ENCODE measurements at regions not wholly inside any gene's neighbourhood (a gene's known extent, or its start where the extent isn't known, plus 50 kb on each side); places are given as distances from the start of the nearest gene placed in this dataset.

DNA sequence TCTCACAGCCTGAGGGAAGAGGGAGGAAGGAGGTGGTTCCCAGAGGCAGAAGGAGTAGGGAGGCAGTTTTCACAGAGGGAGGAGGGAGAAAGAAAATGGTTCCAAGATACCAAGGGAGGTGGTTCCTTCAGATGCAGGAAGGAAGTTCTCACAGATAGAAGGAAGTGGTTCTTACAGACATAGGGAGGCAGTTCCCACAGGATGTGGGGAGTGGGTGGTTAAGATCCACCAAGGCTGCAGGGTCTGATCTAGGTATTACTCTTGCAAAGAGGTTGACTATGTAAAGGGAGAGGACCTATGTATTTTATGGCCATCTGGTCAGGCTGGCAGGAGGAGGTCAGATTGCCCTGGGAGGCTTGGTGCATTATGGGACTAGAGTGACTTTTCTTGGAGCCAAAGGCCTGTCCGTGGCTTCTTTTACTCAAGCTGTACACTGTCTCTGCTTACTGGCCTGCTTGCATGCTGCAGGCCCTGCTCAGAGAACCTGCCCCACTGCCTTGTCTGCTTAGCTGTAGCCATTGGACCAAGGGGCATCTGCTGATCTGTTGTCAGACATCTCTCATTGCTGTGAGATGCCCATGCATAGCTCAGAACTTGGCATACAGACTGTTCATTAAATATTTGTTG, 283.7 kb downstream of the DHX35 start:
- Histone ChIP-seq H4K20me1 (ENCODE audit: control insufficient read depth, insufficient read depth, low read depth, low read length) (no peaks in the 10 kb centered on the region), H3F3A (ENCODE audit: control insufficient read depth, insufficient read depth) (no peaks in the 10 kb centered on the region), H3K79me2 (ENCODE audit: control insufficient read depth, low read length) (no peaks in the 10 kb centered on the region), H3K27ac (ENCODE audit: low read depth, low read length) (no peak overlapping the region), H3K4me1 (ENCODE audit: control insufficient read depth, low read length) (no peaks in the 10 kb centered on the region), H3K4me3 (ENCODE audit: low read length) (no peak overlapping the region), H3K27me3 (ENCODE audit: control insufficient read depth, low read length) (peaks cover 5% of the 10 kb centered on the region; the same call in 1 of the 2 replicates), H3K9me3 (ENCODE audit: control insufficient read depth, insufficient read depth, low read length) (no peaks in the 10 kb centered on the region), H3K36me3 (ENCODE audit: control insufficient read depth, low read length) (no peaks in the 10 kb centered on the region), H3K9me2 (replicated peaks; ENCODE audit: control insufficient read depth, low read length) (no peaks in the 10 kb centered on the region), H3K4me2 (ENCODE audit: low read length) (no peak overlapping the region)
- no peak for TF ChIP-seq EZH2phosphoT487 (IDR thresholded peaks at IDR 0.05; ENCODE audit: borderline replicate concordance, low read length)
- TF ChIP-seq, protein P1, sequence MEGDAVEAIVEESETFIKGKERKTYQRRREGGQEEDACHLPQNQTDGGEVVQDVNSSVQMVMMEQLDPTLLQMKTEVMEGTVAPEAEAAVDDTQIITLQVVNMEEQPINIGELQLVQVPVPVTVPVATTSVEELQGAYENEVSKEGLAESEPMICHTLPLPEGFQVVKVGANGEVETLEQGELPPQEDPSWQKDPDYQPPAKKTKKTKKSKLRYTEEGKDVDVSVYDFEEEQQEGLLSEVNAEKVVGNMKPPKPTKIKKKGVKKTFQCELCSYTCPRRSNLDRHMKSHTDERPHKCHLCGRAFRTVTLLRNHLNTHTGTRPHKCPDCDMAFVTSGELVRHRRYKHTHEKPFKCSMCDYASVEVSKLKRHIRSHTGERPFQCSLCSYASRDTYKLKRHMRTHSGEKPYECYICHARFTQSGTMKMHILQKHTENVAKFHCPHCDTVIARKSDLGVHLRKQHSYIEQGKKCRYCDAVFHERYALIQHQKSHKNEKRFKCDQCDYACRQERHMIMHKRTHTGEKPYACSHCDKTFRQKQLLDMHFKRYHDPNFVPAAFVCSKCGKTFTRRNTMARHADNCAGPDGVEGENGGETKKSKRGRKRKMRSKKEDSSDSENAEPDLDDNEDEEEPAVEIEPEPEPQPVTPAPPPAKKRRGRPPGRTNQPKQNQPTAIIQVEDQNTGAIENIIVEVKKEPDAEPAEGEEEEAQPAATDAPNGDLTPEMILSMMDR (IDR thresholded peaks at IDR 0.05; ENCODE audit: low read depth, low read length, poor library complexity, severe bottlenecking) = no peak

DNA sequence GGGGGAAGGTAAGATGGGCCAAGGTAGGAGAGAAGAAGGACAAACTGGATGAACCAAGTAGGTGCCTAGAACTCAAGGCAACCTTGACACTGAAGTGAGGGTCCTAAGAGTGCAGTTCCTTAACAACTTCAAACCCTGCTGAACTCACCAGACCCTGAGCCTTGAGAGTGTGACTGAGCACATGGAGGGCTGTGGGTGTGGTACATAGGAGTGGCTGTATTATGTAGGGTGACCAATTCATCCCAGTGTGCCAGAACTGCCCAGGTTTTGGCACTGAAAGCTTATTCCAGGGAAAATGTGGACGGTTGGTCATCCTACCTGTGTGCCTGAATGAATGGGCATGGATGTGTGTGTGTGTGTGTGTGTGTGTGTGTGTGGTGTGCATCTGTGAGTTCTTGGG, 281.8 kb downstream of the DHX35 start:
- H3K27me3 ChIP-seq (ENCODE audit: control insufficient read depth, low read length) = no peaks in the 10 kb centered on the region
- no peaks in the 10 kb centered on the region for H3K9me3 ChIP-seq (ENCODE audit: control insufficient read depth, insufficient read depth, low read length)
- H3K36me3 ChIP-seq (ENCODE audit: control insufficient read depth, low read length) = no peaks in the 10 kb centered on the region
- H3F3A ChIP-seq (ENCODE audit: control insufficient read depth, insufficient read depth) = no peaks in the 10 kb centered on the region
- H3K4me3 ChIP-seq (ENCODE audit: low read length) = no peak overlapping the region
- H3K79me2 ChIP-seq (ENCODE audit: control insufficient read depth, low read length) = no peaks in the 10 kb centered on the region
- H3K27ac ChIP-seq (ENCODE audit: low read depth, low read length) = no peak overlapping the region
- no peaks in the 10 kb centered on the region for H3K9me2 ChIP-seq (replicated peaks; ENCODE audit: control insufficient read depth, low read length)
- no peak for TF ChIP-seq EZH2phosphoT487 (IDR thresholded peaks at IDR 0.05; ENCODE audit: borderline replicate concordance, low read length)
- TF ChIP-seq, protein P1 (IDR thresholded peaks at IDR 0.05; ENCODE audit: low read depth, low read length, poor library complexity, severe bottlenecking) = no peak
- H4K20me1 ChIP-seq (ENCODE audit: control insufficient read depth, insufficient read depth, low read depth, low read length) = no peaks in the 10 kb centered on the region
- H3K4me1 ChIP-seq (ENCODE audit: control insufficient read depth, low read length) = no peaks in the 10 kb centered on the region
- H3K4me2 ChIP-seq (ENCODE audit: low read length) = no peak overlapping the region

DNA sequence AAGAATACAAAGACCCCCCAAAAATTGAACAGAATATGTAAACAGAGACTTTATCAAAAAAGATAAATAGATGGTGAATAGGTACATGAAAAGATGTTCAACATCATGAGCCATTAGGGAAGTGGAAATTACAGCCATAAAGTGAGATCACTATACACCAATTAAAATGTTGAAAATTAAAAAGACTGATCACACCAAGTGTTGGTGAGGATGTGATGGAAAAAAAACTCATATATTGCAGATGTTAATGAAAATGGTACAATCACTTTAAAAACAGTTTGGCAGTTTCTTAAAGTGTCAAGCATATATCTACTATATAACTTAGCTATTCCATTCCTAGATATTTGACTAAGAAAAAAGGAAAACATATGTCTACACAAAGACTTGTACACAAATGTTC, 280.5 kb downstream of the DHX35 start:
- no peak for TF ChIP-seq EZH2phosphoT487 (IDR thresholded peaks at IDR 0.05; ENCODE audit: borderline replicate concordance, low read length)
- TF ChIP-seq, protein P1 (IDR thresholded peaks at IDR 0.05; ENCODE audit: low read depth, low read length, poor library complexity, severe bottlenecking) = no peak
- Histone ChIP-seq H3K27ac (ENCODE audit: low read depth, low read length) (no peak overlapping the region), H3K27me3 (ENCODE audit: control insufficient read depth, low read length) (no peaks in the 10 kb centered on the region)

More for the DNA sequence above, 280.5 kb downstream of the DHX35 start:
- Histone ChIP-seq H3K4me1 (ENCODE audit: control insufficient read depth, low read length) (no peaks in the 10 kb centered on the region), H3K36me3 (ENCODE audit: control insufficient read depth, low read length) (no peaks in the 10 kb centered on the region), H3K4me2 (ENCODE audit: low read length) (no peak overlapping the region), H4K20me1 (ENCODE audit: control insufficient read depth, insufficient read depth, low read depth, low read length) (no peaks in the 10 kb centered on the region), H3K4me3 (ENCODE audit: low read length) (no peak overlapping the region), H3K9me2 (replicated peaks; ENCODE audit: control insufficient read depth, low read length) (no peaks in the 10 kb centered on the region), H3K9me3 (ENCODE audit: control insufficient read depth, insufficient read depth, low read length) (no peaks in the 10 kb centered on the region), H3F3A (ENCODE audit: control insufficient read depth, insufficient read depth) (no peaks in the 10 kb centered on the region), H3K79me2 (ENCODE audit: control insufficient read depth, low read length) (no peaks in the 10 kb centered on the region)

All from DOHH2 (cell line).